GM23338 (cell line): ENCODE measurements at regions not wholly inside any gene's neighbourhood (a gene's known extent, or its start where the extent isn't known, plus 50 kb on each side); places are given as distances from the start of the nearest gene placed in this dataset.

Experiments
- ATAC-seq: fragments of 200-7000 bp; cut with Tn5 transposase; 3 replicates; pipeline ENCODE4 v1.9.1; 2020
- DNase-seq: peaks from one replicate; pipeline ENCODE4 v3.0.0-alpha.2; 2015; ENCODE audit warnings: low spot score
- H2AFZ ChIP-seq: fragments of 200-600 bp; sonication (generic); 2 replicates; pipeline ENCODE4 v1.8.0; 2016; ENCODE audit warnings: antibody characterized with exemption, mild to moderate bottlenecking, moderate library complexity
- H3F3A ChIP-seq: fragments of 200-600 bp; sonication (generic); replicated peaks from 2 replicates; pipeline ENCODE4 v1.8.0; 2017; ENCODE audit warnings: antibody characterized with exemption, mixed run types, low read depth
- H3K27ac ChIP-seq: fragments of 200-600 bp; sonication (generic); 2 replicates; pipeline ENCODE4 v1.6.1; 2016; ENCODE audit warnings: low read depth
- H3K27me3 ChIP-seq: fragments of 200-600 bp; sonication (generic); 2 replicates; pipeline ENCODE4 v1.8.0; 2016; ENCODE audit warnings: mild to moderate bottlenecking, mixed run types, moderate library complexity; ENCODE audit not compliant: insufficient read depth
- H3K36me3 ChIP-seq: fragments of 200-600 bp; sonication (generic); 2 replicates; pipeline ENCODE4 v1.8.0; 2016; ENCODE audit warnings: mild to moderate bottlenecking; ENCODE audit not compliant: insufficient read depth
- H3K4me1 ChIP-seq: fragments of 200-600 bp; sonication (generic); 2 replicates; pipeline ENCODE4 v1.8.0; 2016; ENCODE audit warnings: mild to moderate bottlenecking, moderate library complexity; ENCODE audit not compliant: insufficient read depth
- H3K4me2 ChIP-seq: fragments of 200-600 bp; sonication (generic); 2 replicates; pipeline ENCODE4 v1.7.1; 2017; ENCODE audit warnings: mixed run types
- H3K4me3 ChIP-seq: fragments of 200-600 bp; sonication (generic); 2 replicates; pipeline ENCODE4 v1.6.1; 2016; ENCODE audit warnings: mixed run types
- H3K79me2 ChIP-seq: fragments of 200-600 bp; sonication (generic); replicated peaks from 2 replicates; pipeline ENCODE4 v1.8.0; 2017; ENCODE audit warnings: mild to moderate bottlenecking; ENCODE audit not compliant: insufficient read depth
- H3K9me2 ChIP-seq: fragments of 200-600 bp; sonication (generic); 2 replicates; pipeline ENCODE4 v1.8.0; 2017; ENCODE audit not compliant: insufficient read depth
- H4K20me1 ChIP-seq: fragments of 200-600 bp; sonication (generic); replicated peaks from 2 replicates; pipeline ENCODE4 v1.8.0; 2017; ENCODE audit warnings: mild to moderate bottlenecking; ENCODE audit not compliant: insufficient read depth
- H3K27ac Mint-ChIP-seq: 2 replicates; pipeline ENCODE4 v1.8.0; 2020; ENCODE audit warnings: inconsistent platforms, mild to moderate bottlenecking, moderate library complexity, mixed read lengths
- H3K27me3 Mint-ChIP-seq: 3 replicates; pipeline ENCODE4 v1.8.0; 2022; ENCODE audit warnings: low read depth, mild to moderate bottlenecking, moderate library complexity, mixed read lengths, inconsistent platforms; ENCODE audit not compliant: insufficient read depth, poor library complexity
- H3K36me3 Mint-ChIP-seq: 3 replicates; pipeline ENCODE4 v1.8.0; 2021; ENCODE audit warnings: low read depth, mild to moderate bottlenecking, inconsistent platforms, moderate library complexity, mixed read lengths
- H3K4me1 Mint-ChIP-seq: 3 replicates; pipeline ENCODE4 v1.8.0; 2020; ENCODE audit warnings: mild to moderate bottlenecking, inconsistent platforms, mixed read lengths
- H3K4me3 Mint-ChIP-seq: 3 replicates; pipeline ENCODE4 v1.8.0; 2021; ENCODE audit warnings: moderate library complexity, mild to moderate bottlenecking, inconsistent platforms, mixed read lengths
- H3K9me3 Mint-ChIP-seq: 3 replicates; pipeline ENCODE4 v1.8.0; 2020; ENCODE audit warnings: moderate library complexity, mild to moderate bottlenecking, inconsistent platforms, mixed read lengths
- ETS1 ChIP-seq: IDR thresholded peaks from 2 replicates; pipeline ENCODE4 v1.6.1; 2016; ENCODE audit warnings: antibody characterized with exemption
- EZH2 ChIP-seq: fragments of 200-600 bp; sonication (generic); IDR thresholded peaks from one replicate; pipeline ENCODE4 v1.8.0; 2017; ENCODE audit warnings: antibody characterized with exemption, mild to moderate bottlenecking, low read depth; ENCODE audit not compliant: unreplicated experiment
- EZH2phosphoT487 ChIP-seq: fragments of 200-600 bp; sonication (generic); IDR thresholded peaks from one replicate; pipeline ENCODE4 v1.8.1; 2018; ENCODE audit warnings: antibody characterized with exemption; ENCODE audit not compliant: unreplicated experiment
- JUNB ChIP-seq: IDR thresholded peaks from one replicate; pipeline ENCODE4 v1.6.1; 2016; ENCODE audit warnings: antibody characterized with exemption; ENCODE audit not compliant: unreplicated experiment
- NANOG ChIP-seq: IDR thresholded peaks from 2 replicates; pipeline ENCODE4 v1.6.1; 2016; ENCODE audit warnings: antibody characterized with exemption, borderline replicate concordance
- REST ChIP-seq: IDR thresholded peaks from one replicate; pipeline ENCODE4 v1.6.1; 2018; ENCODE audit warnings: antibody characterized with exemption; ENCODE audit not compliant: unreplicated experiment
- STAT1 ChIP-seq: IDR thresholded peaks from one replicate; pipeline ENCODE4 v1.6.1; 2016; ENCODE audit warnings: antibody characterized with exemption; ENCODE audit not compliant: unreplicated experiment
- ZNF114 ChIP-seq: fragments of 250-450 bp; sonication (Bioruptor Pico); IDR thresholded peaks from 2 replicates; pipeline ENCODE4 v1.5.0; 2020; ENCODE audit warnings: mild to moderate bottlenecking, moderate library complexity
- ZNF331 ChIP-seq: fragments of 250-450 bp; sonication (Bioruptor Pico); IDR thresholded peaks from 2 replicates; pipeline ENCODE4 v1.5.0; 2020; ENCODE audit warnings: low read depth, mild to moderate bottlenecking, moderate library complexity
- ZNF462 ChIP-seq: fragments of 250-450 bp; sonication (Bioruptor Pico); IDR thresholded peaks from 2 replicates; pipeline ENCODE4 v1.5.0; 2020; ENCODE audit warnings: mild to moderate bottlenecking, moderate library complexity

- H3K4me1 Mint-ChIP-seq = no peaks in the 10 kb centered on the region; the same call in 2 of the 3 replicates
- no peaks in the 10 kb centered on the region for H3K4me1 ChIP-seq
- no peak overlapping the region for H3K27ac ChIP-seq
- H3K4me3 ChIP-seq = no peak overlapping the region
- peaks cover 17% of the 10 kb centered on the region for H3K9me2 ChIP-seq
- TF ChIP-seq JUNB (no peak), EZH2phosphoT487 (no peak), ETS1 (no peak), NANOG (no peak)
- no peaks in the 10 kb centered on the region for H3F3A ChIP-seq
- H4K20me1 ChIP-seq = no peaks in the 10 kb centered on the region
- no peak overlapping the region for H3K4me3 Mint-ChIP-seq
- no peaks in the 10 kb centered on the region for H3K9me3 Mint-ChIP-seq
- no peak overlapping the region for H3K27ac Mint-ChIP-seq
- ATAC-seq = no peak
- H3K27me3 ChIP-seq = no peaks in the 10 kb centered on the region
- H3K36me3 ChIP-seq = no peaks in the 10 kb centered on the region
- no peaks in the 10 kb centered on the region for H3K79me2 ChIP-seq
- 0 out of 2 replicates have a peak overlapping the region, but pooled peaks have one; percentile 38 for H2AFZ ChIP-seq
- H3K4me2 ChIP-seq = no peak overlapping the region
- no peak for DNase-seq
- H3K36me3 Mint-ChIP-seq = no peaks in the 10 kb centered on the region
- no peaks in the 10 kb centered on the region for H3K27me3 Mint-ChIP-seq
Measured at GRCh38 chr7:25520017-25520416, 291.7 kb upstream of the NPVF start.

- H3K27me3 ChIP-seq = no peaks in the 10 kb centered on the region
- H3K4me2 ChIP-seq = no peak overlapping the region
- no peaks in the 10 kb centered on the region for H3K9me3 Mint-ChIP-seq
- no peak overlapping the region for H3K27ac ChIP-seq
- H3K27ac Mint-ChIP-seq = no peak overlapping the region
- H4K20me1 ChIP-seq = no peaks in the 10 kb centered on the region
- H3K4me3 Mint-ChIP-seq = no peak overlapping the region
- H3K9me2 ChIP-seq = peaks cover 19% of the 10 kb centered on the region
- H3K4me3 ChIP-seq = no peak overlapping the region
- DNase-seq (no peak), ATAC-seq (no peak)
- H3K79me2 ChIP-seq = no peaks in the 10 kb centered on the region
- H3K27me3 Mint-ChIP-seq = no peaks in the 10 kb centered on the region
- no peaks in the 10 kb centered on the region for H3F3A ChIP-seq
- no peaks in the 10 kb centered on the region for H3K36me3 ChIP-seq
- H3K4me1 ChIP-seq = no peaks in the 10 kb centered on the region
- 0 out of 2 replicates have a peak overlapping the region, but pooled peaks have one; percentile 38 for H2AFZ ChIP-seq
- H3K4me1 Mint-ChIP-seq = no peaks in the 10 kb centered on the region; the same call in 2 of the 3 replicates
- no peaks in the 10 kb centered on the region for H3K36me3 Mint-ChIP-seq
- TF ChIP-seq REST (no peak), EZH2phosphoT487 (no peak), STAT1 (no peak), EZH2 (no peak), ZNF462 (CRISPR knock-in tag) (no peak), ZNF114 (CRISPR knock-in tag) (no peak), ZNF331 (CRISPR knock-in tag) (no peak), ETS1 (no peak), JUNB (no peak)
Measured at GRCh38 chr7:25520516-25520915, 292.2 kb upstream of the NPVF start.
